Activated T-helper 17 cell treated with anti-CD3 and anti-CD28 coated beads, Interleukin-2, amount 50 U/mL, for 72 hours (primary cell): ENCODE measurements at regions not wholly inside any gene's neighbourhood (a gene's known extent, or its start where the extent isn't known, plus 50 kb on each side); places are given as distances from the start of the nearest gene placed in this dataset.

Experiments
- ATAC-seq: fragments of 150-1000 bp; cut with Tn5 transposase; replicated peaks from 2 replicates; pipeline ENCODE4 v1.10.0; 2021; ENCODE audit warnings: mild to moderate bottlenecking, moderate library complexity
- H3K27ac Mint-ChIP-seq: one replicate; pipeline ENCODE4 v1.8.0; 2022; ENCODE audit warnings: mixed read lengths
- H3K27me3 Mint-ChIP-seq: one replicate; pipeline ENCODE4 v1.8.0; 2022; ENCODE audit warnings: mixed read lengths
- H3K36me3 Mint-ChIP-seq: one replicate; pipeline ENCODE4 v1.8.0; 2022; ENCODE audit warnings: low read depth, mild to moderate bottlenecking, mixed read lengths
- H3K4me1 Mint-ChIP-seq: one replicate; pipeline ENCODE4 v1.8.0; 2022; ENCODE audit warnings: mixed read lengths
- H3K4me3 Mint-ChIP-seq: one replicate; pipeline ENCODE4 v1.8.0; 2022; ENCODE audit warnings: mild to moderate bottlenecking, mixed read lengths
- H3K9me3 Mint-ChIP-seq: one replicate; pipeline ENCODE4 v1.8.0; 2022; ENCODE audit warnings: mixed read lengths

GRCh38 chr14:97692084-97692483 lies 894.9 kb downstream of the VRK1 start:
- Mint-ChIP-seq H3K9me3 (no peaks in the 10 kb centered on the region), H3K4me1 (no peaks in the 10 kb centered on the region), H3K27ac (no peak overlapping the region), H3K27me3 (no peaks in the 10 kb centered on the region), H3K4me3 (no peak overlapping the region), H3K36me3 (no peaks in the 10 kb centered on the region)
- no peak for ATAC-seq

- Mint-ChIP-seq H3K27me3 (no peaks in the 10 kb centered on the region), H3K36me3 (no peaks in the 10 kb centered on the region), H3K27ac (no peak overlapping the region), H3K4me3 (no peak overlapping the region), H3K9me3 (peaks cover 3% of the 10 kb centered on the region), H3K4me1 (peaks cover 17% of the 10 kb centered on the region)
- ATAC-seq = no peak
Observed at GRCh38 chr14:97695456-97695981, 898.3 kb downstream of the VRK1 start.

- H3K9me3 Mint-ChIP-seq = peaks cover 3% of the 10 kb centered on the region
- no peaks in the 10 kb centered on the region for H3K27me3 Mint-ChIP-seq
- peak; percentile 97 for ATAC-seq
- H3K4me3 Mint-ChIP-seq = peak overlapping the region; percentile 58
- peaks cover 20% of the 10 kb centered on the region for H3K4me1 Mint-ChIP-seq
- no peaks in the 10 kb centered on the region for H3K36me3 Mint-ChIP-seq
- peak overlapping the region; percentile 82 for H3K27ac Mint-ChIP-seq
Observed at GRCh38 chr14:97697772-97698171, 900.6 kb downstream of the VRK1 start.

GRCh38 chr14:97699026-97699425 lies 901.8 kb downstream of the VRK1 start:
- no peaks in the 10 kb centered on the region for H3K27me3 Mint-ChIP-seq
- H3K9me3 Mint-ChIP-seq = peaks cover 8% of the 10 kb centered on the region
- peak overlapping the region; percentile 82 for H3K27ac Mint-ChIP-seq
- no peak overlapping the region for H3K4me3 Mint-ChIP-seq
- ATAC-seq = no peak
- H3K4me1 Mint-ChIP-seq = peaks cover 33% of the 10 kb centered on the region
- H3K36me3 Mint-ChIP-seq = no peaks in the 10 kb centered on the region

- peak; percentile 69 for ATAC-seq
- Mint-ChIP-seq H3K9me3 (peaks cover 17% of the 10 kb centered on the region), H3K36me3 (no peaks in the 10 kb centered on the region), H3K4me3 (peak overlapping the region; percentile 78), H3K4me1 (peaks cover 63% of the 10 kb centered on the region), H3K27ac (peak overlapping the region; percentile 89), H3K27me3 (no peaks in the 10 kb centered on the region)
Observed at GRCh38 chr14:97703006-97703760, 906.0 kb downstream of the VRK1 start.

- no peaks in the 10 kb centered on the region for H3K27me3 Mint-ChIP-seq
- peaks cover 68% of the 10 kb centered on the region for H3K4me1 Mint-ChIP-seq
- H3K27ac Mint-ChIP-seq = peak overlapping the region; percentile 89
- H3K36me3 Mint-ChIP-seq = no peaks in the 10 kb centered on the region
- peak overlapping the region; percentile 78 for H3K4me3 Mint-ChIP-seq
- ATAC-seq = no peak
- peaks cover 15% of the 10 kb centered on the region for H3K9me3 Mint-ChIP-seq
Observed at GRCh38 chr14:97704316-97704885, 907.2 kb downstream of the VRK1 start.

- Mint-ChIP-seq H3K4me3 (peak overlapping the region; percentile 78), H3K4me1 (peaks cover 72% of the 10 kb centered on the region), H3K27ac (peak overlapping the region; percentile 83), H3K36me3 (no peaks in the 10 kb centered on the region), H3K9me3 (peaks cover 14% of the 10 kb centered on the region), H3K27me3 (no peaks in the 10 kb centered on the region)
- ATAC-seq = no peak
Observed at GRCh38 chr14:97705107-97705506, 907.9 kb downstream of the VRK1 start.

- Mint-ChIP-seq H3K9me3 (peaks cover 14% of the 10 kb centered on the region), H3K36me3 (no peaks in the 10 kb centered on the region), H3K27me3 (no peaks in the 10 kb centered on the region), H3K4me1 (peaks cover 72% of the 10 kb centered on the region), H3K4me3 (peak overlapping the region; percentile 70), H3K27ac (peak overlapping the region; percentile 83)
- ATAC-seq = peak; percentile 56
Observed at GRCh38 chr14:97705976-97706375, 908.8 kb downstream of the VRK1 start.

GRCh38 chr14:97706819-97707218 lies 909.6 kb downstream of the VRK1 start:
- Mint-ChIP-seq H3K27me3 (no peaks in the 10 kb centered on the region), H3K4me1 (peaks cover 72% of the 10 kb centered on the region), H3K4me3 (peak overlapping the region; percentile 70), H3K27ac (peak overlapping the region; percentile 83), H3K9me3 (peaks cover 14% of the 10 kb centered on the region), H3K36me3 (no peaks in the 10 kb centered on the region)
- ATAC-seq = peak; percentile 39

GRCh38 chr14:97707603-97708002 lies 910.4 kb downstream of the VRK1 start:
- no peaks in the 10 kb centered on the region for H3K27me3 Mint-ChIP-seq
- H3K27ac Mint-ChIP-seq = peak overlapping the region; percentile 83
- ATAC-seq = peak; percentile 37
- peak overlapping the region; percentile 70 for H3K4me3 Mint-ChIP-seq
- H3K36me3 Mint-ChIP-seq = no peaks in the 10 kb centered on the region
- peaks cover 14% of the 10 kb centered on the region for H3K9me3 Mint-ChIP-seq
- H3K4me1 Mint-ChIP-seq = peaks cover 77% of the 10 kb centered on the region

- Mint-ChIP-seq H3K4me3 (peak overlapping the region; percentile 1), H3K27me3 (no peaks in the 10 kb centered on the region), H3K36me3 (no peaks in the 10 kb centered on the region), H3K4me1 (peaks cover 65% of the 10 kb centered on the region), H3K27ac (peak overlapping the region; percentile 56), H3K9me3 (peaks cover 5% of the 10 kb centered on the region)
- ATAC-seq = no peak
Observed at GRCh38 chr14:97709552-97709951, 912.4 kb downstream of the VRK1 start.

- no peaks in the 10 kb centered on the region for H3K36me3 Mint-ChIP-seq
- H3K4me1 Mint-ChIP-seq = peaks cover 54% of the 10 kb centered on the region
- H3K4me3 Mint-ChIP-seq = no peak overlapping the region
- H3K27ac Mint-ChIP-seq = no peak overlapping the region
- H3K27me3 Mint-ChIP-seq = no peaks in the 10 kb centered on the region
- peaks cover 5% of the 10 kb centered on the region for H3K9me3 Mint-ChIP-seq
- no peak for ATAC-seq
Observed at GRCh38 chr14:97710726-97711125, 913.5 kb downstream of the VRK1 start.

GRCh38 chr14:97712471-97712870 lies 915.3 kb downstream of the VRK1 start:
- Mint-ChIP-seq H3K9me3 (no peaks in the 10 kb centered on the region), H3K4me3 (no peak overlapping the region), H3K27me3 (no peaks in the 10 kb centered on the region), H3K36me3 (no peaks in the 10 kb centered on the region), H3K4me1 (peaks cover 37% of the 10 kb centered on the region), H3K27ac (peak overlapping the region; percentile 77)
- ATAC-seq = no peak

- Mint-ChIP-seq H3K4me1 (peaks cover 33% of the 10 kb centered on the region), H3K36me3 (no peaks in the 10 kb centered on the region), H3K27ac (peak overlapping the region; percentile 77), H3K9me3 (no peaks in the 10 kb centered on the region), H3K27me3 (no peaks in the 10 kb centered on the region), H3K4me3 (peak overlapping the region; percentile 22)
- ATAC-seq = peak; percentile 99
Observed at GRCh38 chr14:97713023-97713422, 915.8 kb downstream of the VRK1 start.

- H3K9me3 Mint-ChIP-seq = peaks cover 3% of the 10 kb centered on the region
- peak overlapping the region; percentile 51 for H3K4me3 Mint-ChIP-seq
- no peaks in the 10 kb centered on the region for H3K36me3 Mint-ChIP-seq
- ATAC-seq = peak; percentile 40
- H3K4me1 Mint-ChIP-seq = peaks cover 31% of the 10 kb centered on the region
- H3K27me3 Mint-ChIP-seq = no peaks in the 10 kb centered on the region
- peak overlapping the region; percentile 74 for H3K27ac Mint-ChIP-seq
Observed at GRCh38 chr14:97718886-97719442, 921.8 kb downstream of the VRK1 start.
